ENCODE measurements at regions not wholly inside any gene's neighbourhood (a gene's known extent, or its start where the extent isn't known, plus 50 kb on each side); places are given as distances from the start of the nearest gene placed in this dataset.

GRCh38 chr3:153484842-153485241, 322.8 kb downstream of the RAP2B start:
- no peak for DNase-seq
- Mint-ChIP-seq H3K27ac (peak overlapping the region in 1 of 7 donors; percentile 2), H3K36me3 (no peaks in the 10 kb centered on the region), H3K9me3 (peaks cover 0 to 4% (median 2%) of the 10 kb centered on the region in 7 donors), H3K27me3 (ENCODE audit: low read depth in 3 of 3) (no peaks in the 10 kb centered on the region), H3K4me3 (no peak overlapping the region), H3K4me1 (no peaks in the 10 kb centered on the region)
- Histone ChIP-seq H3K9ac (ENCODE audit: insufficient read depth, low read length, poor library complexity, severe bottlenecking) (no peak overlapping the region), H3K36me3 (replicated peaks in 1 of 2; ENCODE audit: control insufficient read depth in 1 of 2, insufficient read depth in 2 of 2, low read length in 2 of 2) (no peaks in the 10 kb centered on the region), H3K27me3 (ENCODE audit: control insufficient read depth in 2 of 2, insufficient read depth in 2 of 2, low read length in 2 of 2) (no peaks in the 10 kb centered on the region), H3K4me2 (replicated peaks; ENCODE audit: extremely low read depth, low read length, poor library complexity, severe bottlenecking) (no peak overlapping the region), H3K27ac (ENCODE audit: low read depth in 1 of 2, low read length in 2 of 2) (no peak overlapping the region), H3K4me1 (ENCODE audit: control insufficient read depth in 1 of 2, insufficient read depth in 2 of 2, low read length in 2 of 2) (no peaks in the 10 kb centered on the region), H2AFZ (ENCODE audit: insufficient read depth, low read depth, low read length, poor library complexity, severe bottlenecking) (no peak overlapping the region), H3K79me2 (ENCODE audit: insufficient read depth, low read length) (no peaks in the 10 kb centered on the region), H4K20me1 (ENCODE audit: insufficient read depth, low read length) (no peaks in the 10 kb centered on the region), H3K4me3 (replicated peaks in 1 of 3; ENCODE audit: low read depth in 2 of 3, low read length in 3 of 3) (no peak overlapping the region), H3K9me3 (replicated peaks in 1 of 2; ENCODE audit: control insufficient read depth in 1 of 2, insufficient read depth in 1 of 2, low read length in 2 of 2) (no peaks in the 10 kb centered on the region)
- intact Hi-C loops (cut with micrococcal nuclease) = no loop called here
- no CpG with 5 or more reads among the region's 3 CpGs for WGBS (ENCODE audit: insufficient coverage)
- TF ChIP-seq, protein P1, sequence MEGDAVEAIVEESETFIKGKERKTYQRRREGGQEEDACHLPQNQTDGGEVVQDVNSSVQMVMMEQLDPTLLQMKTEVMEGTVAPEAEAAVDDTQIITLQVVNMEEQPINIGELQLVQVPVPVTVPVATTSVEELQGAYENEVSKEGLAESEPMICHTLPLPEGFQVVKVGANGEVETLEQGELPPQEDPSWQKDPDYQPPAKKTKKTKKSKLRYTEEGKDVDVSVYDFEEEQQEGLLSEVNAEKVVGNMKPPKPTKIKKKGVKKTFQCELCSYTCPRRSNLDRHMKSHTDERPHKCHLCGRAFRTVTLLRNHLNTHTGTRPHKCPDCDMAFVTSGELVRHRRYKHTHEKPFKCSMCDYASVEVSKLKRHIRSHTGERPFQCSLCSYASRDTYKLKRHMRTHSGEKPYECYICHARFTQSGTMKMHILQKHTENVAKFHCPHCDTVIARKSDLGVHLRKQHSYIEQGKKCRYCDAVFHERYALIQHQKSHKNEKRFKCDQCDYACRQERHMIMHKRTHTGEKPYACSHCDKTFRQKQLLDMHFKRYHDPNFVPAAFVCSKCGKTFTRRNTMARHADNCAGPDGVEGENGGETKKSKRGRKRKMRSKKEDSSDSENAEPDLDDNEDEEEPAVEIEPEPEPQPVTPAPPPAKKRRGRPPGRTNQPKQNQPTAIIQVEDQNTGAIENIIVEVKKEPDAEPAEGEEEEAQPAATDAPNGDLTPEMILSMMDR (IDR thresholded peaks at IDR 0.05) = no peak

DNA sequence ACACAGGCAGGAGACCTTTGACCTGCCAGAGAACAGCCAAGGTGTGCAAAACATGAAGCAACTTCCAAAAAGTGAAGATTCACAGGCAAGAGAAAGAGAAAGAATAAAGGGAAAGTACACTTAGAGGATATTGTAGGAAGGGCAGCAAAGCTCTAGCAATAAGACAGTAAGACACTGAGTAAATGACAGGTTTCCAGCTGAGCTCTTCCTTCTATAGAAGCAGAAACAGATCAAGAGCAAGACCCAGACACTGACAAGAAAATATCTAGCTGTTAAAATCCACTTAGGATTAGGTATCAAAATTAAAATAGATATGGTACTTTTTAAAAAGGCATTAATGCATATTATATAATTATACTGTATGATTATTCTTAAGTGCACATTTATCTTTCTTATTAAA, 333.4 kb downstream of the RAP2B start:
- Histone ChIP-seq H3K4me1 (ENCODE audit: control insufficient read depth in 1 of 2, insufficient read depth in 2 of 2, low read length in 2 of 2) (no peaks in the 10 kb centered on the region), H2AFZ (ENCODE audit: insufficient read depth, low read depth, low read length, poor library complexity, severe bottlenecking) (no peak overlapping the region), H4K20me1 (ENCODE audit: insufficient read depth, low read length) (no peaks in the 10 kb centered on the region), H3K27me3 (ENCODE audit: control insufficient read depth in 2 of 2, insufficient read depth in 2 of 2, low read length in 2 of 2) (no peaks in the 10 kb centered on the region), H3K4me3 (replicated peaks in 1 of 3; ENCODE audit: low read depth in 2 of 3, low read length in 3 of 3) (no peak overlapping the region), H3K4me2 (replicated peaks; ENCODE audit: extremely low read depth, low read length, poor library complexity, severe bottlenecking) (no peak overlapping the region), H3K27ac (ENCODE audit: low read depth in 1 of 2, low read length in 2 of 2) (no peak overlapping the region), H3K9me3 (replicated peaks in 1 of 2; ENCODE audit: control insufficient read depth in 1 of 2, insufficient read depth in 1 of 2, low read length in 2 of 2) (no peaks in the 10 kb centered on the region), H3K9ac (ENCODE audit: insufficient read depth, low read length, poor library complexity, severe bottlenecking) (no peak overlapping the region), H3K79me2 (ENCODE audit: insufficient read depth, low read length) (no peaks in the 10 kb centered on the region), H3K36me3 (replicated peaks in 1 of 2; ENCODE audit: control insufficient read depth in 1 of 2, insufficient read depth in 2 of 2, low read length in 2 of 2) (no peaks in the 10 kb centered on the region)
- no peak for DNase-seq
- H3K27me3 Mint-ChIP-seq (ENCODE audit: low read depth in 3 of 3) = peaks cover 0 to 4% (median 4%) of the 10 kb centered on the region in 3 donors
- H3K4me1 Mint-ChIP-seq = no peaks in the 10 kb centered on the region
- intact Hi-C loops (cut with micrococcal nuclease) = no loop called here
- no peaks in the 10 kb centered on the region for H3K36me3 Mint-ChIP-seq
- TF ChIP-seq, protein P1 (IDR thresholded peaks at IDR 0.05) = no peak
- no peak overlapping the region for H3K4me3 Mint-ChIP-seq
- peaks cover 0 to 3% (median 0%) of the 10 kb centered on the region in 7 donors for H3K9me3 Mint-ChIP-seq
- H3K27ac Mint-ChIP-seq = no peak overlapping the region

Data from CD14-positive monocyte (primary cell).